ENCODE measurements at regions not wholly inside any gene's neighbourhood (a gene's known extent, or its start where the extent isn't known, plus 50 kb on each side); places are given as distances from the start of the nearest gene placed in this dataset.

DNA sequence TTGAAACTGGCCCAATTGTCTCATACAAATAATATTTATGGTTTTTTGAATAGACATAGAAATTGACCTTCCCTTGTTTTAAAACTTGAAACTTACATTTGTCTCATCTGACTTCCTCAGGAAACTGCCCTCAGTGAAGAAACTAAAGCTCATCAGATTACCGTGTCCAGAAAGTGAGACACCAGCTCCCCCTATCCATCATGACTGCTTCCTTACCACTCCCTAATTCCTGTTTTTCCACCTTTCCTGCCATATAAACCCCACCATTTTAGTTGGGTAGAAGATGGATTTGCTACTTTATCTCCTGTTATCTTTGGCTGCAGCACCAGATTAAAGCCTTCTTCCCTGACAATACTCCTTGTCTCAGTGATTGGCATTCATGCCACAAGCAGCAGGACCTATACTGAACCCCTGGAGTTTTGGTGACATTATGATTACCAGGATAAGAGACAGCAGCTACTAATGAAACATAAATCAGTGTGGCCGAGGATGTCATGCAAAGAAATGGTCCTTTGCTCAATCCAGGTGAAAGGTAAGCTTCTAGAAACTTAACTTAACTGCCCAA, 1627.6 kb upstream of the ZEB2 start:
- Histone ChIP-seq H3K4me3 (ENCODE audit: severe bottlenecking) (no peak overlapping the region), H3K27me3 (ENCODE audit: insufficient read depth, poor library complexity, severe bottlenecking) (no peaks in the 10 kb centered on the region), H3K9me3 (ENCODE audit: severe bottlenecking) (no peaks in the 10 kb centered on the region), H3K36me3 (ENCODE audit: low read depth) (no peaks in the 10 kb centered on the region), H3K27ac (ENCODE audit: poor library complexity, severe bottlenecking) (no peak overlapping the region), H3K4me1 (ENCODE audit: insufficient read depth, poor library complexity, severe bottlenecking) (no peaks in the 10 kb centered on the region)
- ATAC-seq (ENCODE audit: low read depth) (no peak), DNase-seq (ENCODE audit: low spot score) (no peak)
- TF ChIP-seq, protein P1, sequence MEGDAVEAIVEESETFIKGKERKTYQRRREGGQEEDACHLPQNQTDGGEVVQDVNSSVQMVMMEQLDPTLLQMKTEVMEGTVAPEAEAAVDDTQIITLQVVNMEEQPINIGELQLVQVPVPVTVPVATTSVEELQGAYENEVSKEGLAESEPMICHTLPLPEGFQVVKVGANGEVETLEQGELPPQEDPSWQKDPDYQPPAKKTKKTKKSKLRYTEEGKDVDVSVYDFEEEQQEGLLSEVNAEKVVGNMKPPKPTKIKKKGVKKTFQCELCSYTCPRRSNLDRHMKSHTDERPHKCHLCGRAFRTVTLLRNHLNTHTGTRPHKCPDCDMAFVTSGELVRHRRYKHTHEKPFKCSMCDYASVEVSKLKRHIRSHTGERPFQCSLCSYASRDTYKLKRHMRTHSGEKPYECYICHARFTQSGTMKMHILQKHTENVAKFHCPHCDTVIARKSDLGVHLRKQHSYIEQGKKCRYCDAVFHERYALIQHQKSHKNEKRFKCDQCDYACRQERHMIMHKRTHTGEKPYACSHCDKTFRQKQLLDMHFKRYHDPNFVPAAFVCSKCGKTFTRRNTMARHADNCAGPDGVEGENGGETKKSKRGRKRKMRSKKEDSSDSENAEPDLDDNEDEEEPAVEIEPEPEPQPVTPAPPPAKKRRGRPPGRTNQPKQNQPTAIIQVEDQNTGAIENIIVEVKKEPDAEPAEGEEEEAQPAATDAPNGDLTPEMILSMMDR (IDR thresholded peaks at IDR 0.05; ENCODE audit: poor library complexity, severe bottlenecking) = peak; percentile 33

DNA sequence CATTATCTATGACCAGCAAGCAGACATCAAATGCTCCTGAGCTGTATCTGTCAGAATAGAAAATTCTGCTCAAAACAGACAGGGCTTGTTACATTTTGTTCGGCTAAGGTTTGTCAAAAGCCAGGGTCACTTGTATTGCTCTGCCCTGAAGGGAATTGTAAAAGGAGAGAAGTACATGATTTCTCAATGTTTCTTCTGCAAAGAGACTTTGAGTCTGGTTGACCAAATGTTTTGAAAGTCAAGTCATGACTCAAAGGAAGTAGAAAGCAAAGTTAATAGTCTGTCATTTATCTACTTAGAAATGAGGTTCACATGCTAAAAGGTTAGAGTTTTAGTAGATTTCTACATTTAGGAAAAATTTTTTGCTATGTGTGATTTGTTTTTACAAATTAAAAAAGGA, 1624.1 kb upstream of the ZEB2 start:
- Histone ChIP-seq H3K4me3 (ENCODE audit: severe bottlenecking) (no peak overlapping the region), H3K27ac (ENCODE audit: poor library complexity, severe bottlenecking) (no peak overlapping the region), H3K4me1 (ENCODE audit: insufficient read depth, poor library complexity, severe bottlenecking) (no peaks in the 10 kb centered on the region), H3K9me3 (ENCODE audit: severe bottlenecking) (no peaks in the 10 kb centered on the region), H3K36me3 (ENCODE audit: low read depth) (no peaks in the 10 kb centered on the region), H3K27me3 (ENCODE audit: insufficient read depth, poor library complexity, severe bottlenecking) (no peaks in the 10 kb centered on the region)
- ATAC-seq (ENCODE audit: low read depth) (no peak), DNase-seq (ENCODE audit: low spot score) (no peak)
- TF ChIP-seq, protein P1 (IDR thresholded peaks at IDR 0.05; ENCODE audit: poor library complexity, severe bottlenecking) = no peak

DNA sequence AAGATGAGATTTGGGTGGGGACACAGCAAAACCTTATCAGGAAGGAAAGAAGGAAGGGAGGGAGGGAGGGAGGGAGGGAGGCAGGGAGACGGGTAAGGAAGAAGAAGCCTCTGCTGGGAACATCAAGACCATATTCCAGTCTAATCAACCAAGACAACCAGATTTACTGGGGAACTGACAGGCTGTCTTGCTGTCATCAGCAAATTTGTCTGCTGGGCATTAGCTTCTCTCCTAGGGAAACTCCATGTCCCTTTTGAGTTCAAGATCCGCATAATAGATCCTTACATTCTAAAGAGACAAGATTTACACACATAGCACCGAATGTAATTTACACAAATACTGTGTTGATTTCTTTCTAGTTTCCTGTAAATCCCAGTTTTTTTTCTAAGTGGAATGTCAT, 1618.9 kb upstream of the ZEB2 start:
- ATAC-seq (ENCODE audit: low read depth) = no peak
- Histone ChIP-seq H3K27ac (ENCODE audit: poor library complexity, severe bottlenecking) (no peak overlapping the region), H3K9me3 (ENCODE audit: severe bottlenecking) (no peaks in the 10 kb centered on the region), H3K4me1 (ENCODE audit: insufficient read depth, poor library complexity, severe bottlenecking) (peaks cover 4% of the 10 kb centered on the region), H3K27me3 (ENCODE audit: insufficient read depth, poor library complexity, severe bottlenecking) (no peaks in the 10 kb centered on the region), H3K4me3 (ENCODE audit: severe bottlenecking) (no peak overlapping the region), H3K36me3 (ENCODE audit: low read depth) (no peaks in the 10 kb centered on the region)
- TF ChIP-seq, protein P1 (IDR thresholded peaks at IDR 0.05; ENCODE audit: poor library complexity, severe bottlenecking) = no peak
- DNase-seq (ENCODE audit: low spot score) = no peak

DNA sequence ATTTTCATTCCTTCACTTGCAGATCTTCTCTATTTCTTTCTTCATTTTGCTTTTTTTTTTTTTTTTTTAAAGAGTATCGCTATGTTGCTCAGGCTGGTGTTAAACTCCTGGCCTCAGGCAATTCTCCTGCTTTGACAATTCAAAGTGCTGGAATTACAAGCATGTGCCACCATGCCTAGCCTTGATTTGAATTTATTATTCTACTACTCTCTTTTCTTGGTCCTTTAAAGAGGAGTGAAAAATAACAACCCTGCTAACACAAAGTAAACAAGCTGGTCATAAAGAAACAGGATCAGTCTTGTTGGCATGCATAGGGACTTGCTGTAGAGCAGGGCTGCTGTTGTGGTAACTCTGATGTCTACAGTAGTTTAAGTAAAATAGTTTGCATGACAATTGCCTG, 1615.3 kb upstream of the ZEB2 start:
- no peak for DNase-seq (ENCODE audit: low spot score)
- H3K36me3 ChIP-seq (ENCODE audit: low read depth) = no peaks in the 10 kb centered on the region
- no peak overlapping the region for H3K4me3 ChIP-seq (ENCODE audit: severe bottlenecking)
- TF ChIP-seq, protein P1 (IDR thresholded peaks at IDR 0.05; ENCODE audit: poor library complexity, severe bottlenecking) = no peak
- no peak overlapping the region for H3K27ac ChIP-seq (ENCODE audit: poor library complexity, severe bottlenecking)
- H3K9me3 ChIP-seq (ENCODE audit: severe bottlenecking) = no peaks in the 10 kb centered on the region
- H3K27me3 ChIP-seq (ENCODE audit: insufficient read depth, poor library complexity, severe bottlenecking) = no peaks in the 10 kb centered on the region
- H3K4me1 ChIP-seq (ENCODE audit: insufficient read depth, poor library complexity, severe bottlenecking) = peaks cover 4% of the 10 kb centered on the region
- no peak for ATAC-seq (ENCODE audit: low read depth)

GRCh38 chr2:146131785-146132184, 1611.9 kb upstream of the ZEB2 start:
- ATAC-seq (ENCODE audit: low read depth) = no peak
- H3K27ac ChIP-seq (ENCODE audit: poor library complexity, severe bottlenecking) = no peak overlapping the region

More at GRCh38 chr2:146131785-146132184, 1611.9 kb upstream of the ZEB2 start:
- TF ChIP-seq, protein P1 (IDR thresholded peaks at IDR 0.05; ENCODE audit: poor library complexity, severe bottlenecking) = no peak
- Histone ChIP-seq H3K9me3 (ENCODE audit: severe bottlenecking) (no peaks in the 10 kb centered on the region), H3K27me3 (ENCODE audit: insufficient read depth, poor library complexity, severe bottlenecking) (no peaks in the 10 kb centered on the region), H3K4me3 (ENCODE audit: severe bottlenecking) (no peak overlapping the region), H3K36me3 (ENCODE audit: low read depth) (no peaks in the 10 kb centered on the region), H3K4me1 (ENCODE audit: insufficient read depth, poor library complexity, severe bottlenecking) (peaks cover 11% of the 10 kb centered on the region)
- DNase-seq (ENCODE audit: low spot score) = no peak

All from RWPE2 (cell line).